ENCODE measurements at regions not wholly inside any gene's neighbourhood (a gene's known extent, or its start where the extent isn't known, plus 50 kb on each side); places are given as distances from the start of the nearest gene placed in this dataset.
"Not testable (repeated sequence)": the region's sequence is repeated elsewhere in the genome, so short reads cannot be mapped to it uniquely, and the experiment has no call there.

DNA sequence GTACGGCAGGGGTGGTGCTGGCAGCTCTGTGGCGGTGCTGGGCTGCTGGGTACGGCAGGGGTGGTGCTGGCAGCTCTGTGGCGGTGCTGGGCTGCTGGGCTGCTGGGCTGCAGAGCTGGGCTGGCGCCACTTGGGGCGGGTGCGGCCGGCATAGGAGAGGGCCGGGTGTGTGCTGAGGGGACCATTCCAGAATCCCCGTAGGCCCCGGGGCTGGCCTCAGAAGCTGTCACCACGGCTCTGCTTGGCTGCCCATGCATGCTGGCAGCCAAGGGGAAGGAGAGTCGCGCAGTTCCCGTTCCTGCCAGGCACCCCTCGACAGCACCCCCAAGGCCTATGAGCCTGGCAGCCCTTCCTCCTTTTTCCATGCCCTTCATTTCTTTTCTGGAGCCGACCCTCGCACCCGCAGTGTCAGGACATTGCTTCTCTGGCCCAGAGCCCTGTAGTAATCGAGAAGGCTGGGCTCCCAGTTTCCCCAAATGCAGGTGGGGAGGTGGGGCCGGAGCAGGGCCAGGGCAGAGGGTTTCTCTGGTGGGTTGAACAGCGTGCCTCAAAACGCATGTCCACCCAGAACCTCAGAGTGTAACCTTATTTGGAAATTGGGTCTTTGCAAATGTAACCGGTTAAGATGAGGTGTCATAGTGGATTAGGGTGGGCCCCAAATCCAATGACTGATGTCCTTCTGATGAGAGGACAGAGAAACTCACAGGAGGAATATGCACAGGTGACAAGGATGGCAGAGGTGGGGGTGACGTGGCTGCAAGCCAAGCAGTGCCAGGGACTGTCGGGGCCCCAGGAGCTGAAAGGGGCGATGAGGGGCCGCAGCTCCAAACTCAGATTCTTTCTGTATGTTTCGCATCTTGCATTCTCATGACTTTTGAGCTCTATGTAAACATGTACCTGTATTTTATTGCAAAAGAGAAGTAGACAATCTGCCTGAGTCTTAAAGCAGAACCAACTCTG is 71.0 kb upstream of the ACTRT2 start:
- no peak for DNase-seq (ENCODE audit: low read depth in 3 of 3)

DNA sequence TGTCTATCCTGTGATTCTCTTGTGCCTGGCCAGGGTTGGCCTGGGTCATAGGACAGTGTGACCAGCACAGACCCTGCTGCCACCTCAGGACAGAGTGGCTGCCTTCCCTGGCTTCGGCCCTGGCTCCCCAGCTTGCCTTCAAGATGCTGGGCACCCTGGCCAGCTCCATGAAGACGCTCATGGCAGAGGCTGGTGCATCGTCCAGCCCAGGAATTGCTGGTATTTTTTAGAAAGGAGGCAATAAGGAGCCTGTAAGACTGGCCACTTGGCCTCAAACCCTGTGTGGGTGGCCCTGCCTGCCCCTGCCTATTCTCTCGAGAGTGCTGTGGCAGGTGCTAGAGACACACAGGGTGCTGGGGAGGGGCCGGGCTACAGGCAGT is 70.4 kb upstream of the ACTRT2 start:
- DNase-seq (ENCODE audit: low read depth in 3 of 3): no peak

DNA sequence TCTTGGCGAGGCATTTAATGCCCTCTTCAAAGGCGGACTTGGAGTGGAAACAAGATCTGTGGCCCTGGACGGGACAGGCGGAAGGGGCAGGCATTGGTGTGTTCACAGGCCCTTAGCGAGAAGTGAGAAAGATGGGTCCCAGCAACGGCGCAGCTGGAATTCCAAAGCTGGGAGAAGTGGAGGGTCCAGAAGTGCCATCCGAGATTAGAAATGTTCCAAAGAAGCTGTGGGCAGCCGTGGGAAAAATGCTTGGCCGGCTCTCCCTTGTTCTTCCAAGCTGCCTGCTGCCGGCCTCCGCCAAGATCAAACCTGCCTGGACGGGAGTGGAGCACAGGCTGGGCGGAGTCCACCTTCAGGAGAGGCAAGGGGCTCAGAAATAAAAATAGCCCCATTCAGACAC is 69.4 kb upstream of the ACTRT2 start:
- DNase-seq (ENCODE audit: low read depth in 3 of 3): no peak

DNA sequence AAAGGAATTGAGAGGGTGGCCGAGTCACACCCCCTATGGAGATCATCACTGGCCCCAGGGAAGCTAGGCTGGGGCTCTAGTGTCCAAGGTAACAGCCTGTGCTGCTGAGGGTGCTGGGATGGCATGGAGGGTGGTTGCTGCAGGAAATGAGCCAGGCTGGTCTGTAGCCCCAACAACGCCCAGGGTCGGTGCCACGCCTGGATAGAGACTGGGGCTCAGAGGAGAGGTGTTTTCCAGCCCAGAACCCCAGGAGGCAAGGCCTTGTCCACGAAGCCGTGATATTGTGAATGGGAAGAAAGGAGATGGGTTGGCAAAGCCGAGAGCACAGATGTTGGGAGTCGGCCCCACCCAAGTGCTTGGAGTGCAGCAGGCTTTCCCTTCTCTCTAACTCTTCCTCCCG is 68.9 kb upstream of the ACTRT2 start:
- no peak for DNase-seq (ENCODE audit: low read depth in 3 of 3)

GRCh38 chr1:2952992-2953391 is 68.3 kb upstream of the ACTRT2 start:
- DNase-seq (ENCODE audit: low read depth in 3 of 3): no peak

- no peak for DNase-seq (ENCODE audit: low read depth in 3 of 3)
These were observed 67.5 kb upstream of the ACTRT2 start for GRCh38 chr1:2953688-2954285.

- no peak for DNase-seq (ENCODE audit: low read depth in 3 of 3)
These were observed 65.6 kb upstream of the ACTRT2 start for GRCh38 chr1:2955652-2956051.

- DNase-seq (ENCODE audit: low read depth in 3 of 3): no peak
These were observed 64.7 kb upstream of the ACTRT2 start for GRCh38 chr1:2956576-2956975.

DNA sequence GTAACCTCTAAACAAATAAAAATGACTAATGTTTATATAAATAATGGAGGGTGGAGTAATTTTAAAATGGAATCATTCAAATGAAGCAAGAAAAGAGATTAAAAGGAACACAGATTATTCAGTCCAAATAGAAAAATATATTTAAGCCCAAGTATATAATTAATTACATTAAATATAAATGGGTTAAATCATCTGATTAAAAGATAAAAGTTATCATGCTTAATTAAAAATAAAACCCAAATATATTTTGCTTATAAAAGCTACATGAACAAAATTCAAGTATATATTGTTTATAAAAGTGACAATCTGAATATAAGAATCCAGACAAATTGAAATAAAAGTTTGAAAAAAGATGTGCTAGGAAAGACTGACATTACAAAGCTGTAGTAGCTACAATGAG is 63.9 kb upstream of the ACTRT2 start:
- DNase-seq (ENCODE audit: low read depth in 3 of 3): no peak

DNA sequence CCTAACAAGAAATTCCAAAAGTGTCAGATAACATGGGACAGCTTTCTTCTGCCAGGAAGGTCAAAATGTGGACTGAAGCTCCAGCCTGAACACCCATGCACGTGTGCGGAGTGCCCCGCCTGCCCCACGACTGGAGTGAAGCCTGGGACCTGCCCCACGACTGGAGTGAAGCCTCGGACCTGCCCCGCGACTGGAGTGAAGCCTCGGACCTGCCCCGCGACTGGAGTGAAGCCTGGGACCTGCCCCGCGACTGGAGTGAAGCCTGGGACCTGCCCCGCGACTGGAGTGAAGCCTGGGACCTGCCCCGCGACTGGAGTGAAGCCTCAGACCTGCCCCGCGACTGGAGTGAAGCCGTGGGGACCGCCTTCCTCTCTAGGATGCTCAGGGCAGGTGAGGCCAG is 61.4 kb upstream of the ACTRT2 start:
- not testable (repeated sequence) for DNase-seq (ENCODE audit: low read depth in 3 of 3)

GRCh38 chr1:2961081-2961480 is 60.2 kb upstream of the ACTRT2 start:
- DNase-seq (ENCODE audit: low read depth in 3 of 3): no peak

- no peak for DNase-seq (ENCODE audit: low read depth in 3 of 3)
These were observed 59.6 kb upstream of the ACTRT2 start for GRCh38 chr1:2961661-2962060.

DNA sequence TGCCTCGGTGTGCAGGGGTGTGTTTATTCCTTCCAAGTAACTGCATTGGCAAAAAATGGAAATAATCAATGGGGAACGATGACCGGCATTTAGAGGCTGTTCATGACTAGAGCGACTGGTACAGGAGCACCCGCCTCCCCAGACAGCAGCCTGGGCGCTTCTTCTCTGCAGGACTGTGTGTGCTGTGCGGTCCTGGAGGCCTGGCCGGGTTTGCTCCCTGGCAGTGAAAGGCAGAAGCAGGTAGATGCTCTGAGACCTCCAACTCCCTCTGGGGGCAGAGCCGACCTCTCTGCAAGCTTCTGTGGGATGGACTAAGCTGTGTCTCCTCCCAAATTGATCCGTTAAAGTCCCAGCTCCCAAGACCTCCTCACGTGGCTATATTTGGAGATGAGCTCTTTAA is 59.2 kb upstream of the ACTRT2 start:
- no peak for DNase-seq (ENCODE audit: low read depth in 3 of 3)

GRCh38 chr1:2962541-2962940 is 58.7 kb upstream of the ACTRT2 start:
- no peak for DNase-seq (ENCODE audit: low read depth in 3 of 3)

DNA sequence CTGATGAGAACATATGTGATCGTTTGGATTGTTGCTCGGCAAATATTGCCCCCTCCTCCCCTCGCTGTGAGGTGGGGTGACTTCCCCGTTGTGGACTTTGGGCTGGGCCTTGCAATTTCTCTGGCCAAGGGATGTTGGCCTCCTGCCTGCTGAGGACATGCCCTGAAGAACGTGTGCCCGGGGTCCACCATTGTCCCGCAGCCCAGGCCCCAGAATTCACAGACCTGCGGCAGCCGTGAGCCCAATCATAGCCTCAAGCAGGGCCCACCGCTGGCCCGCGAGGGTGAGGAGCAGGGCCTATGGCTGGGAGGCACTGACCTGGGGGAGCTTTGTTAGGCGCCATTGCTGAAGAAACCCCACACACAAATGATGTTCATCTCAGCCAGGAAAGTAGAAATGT is 58.3 kb upstream of the ACTRT2 start:
- no peak for DNase-seq (ENCODE audit: low read depth in 3 of 3)

GRCh38 chr1:2965676-2966075 is 55.6 kb upstream of the ACTRT2 start:
- DNase-seq (ENCODE audit: low read depth in 3 of 3): no peak

GRCh38 chr1:2966449-2967328 is 54.6 kb upstream of the ACTRT2 start:
- no peak for DNase-seq (ENCODE audit: low read depth in 3 of 3)

GRCh38 chr1:2967329-2967725 is 53.9 kb upstream of the ACTRT2 start:
- DNase-seq (ENCODE audit: low read depth in 3 of 3): no peak

- no peak for DNase-seq (ENCODE audit: low read depth in 3 of 3)
These were observed 53.4 kb upstream of the ACTRT2 start for GRCh38 chr1:2967881-2968280.

DNA sequence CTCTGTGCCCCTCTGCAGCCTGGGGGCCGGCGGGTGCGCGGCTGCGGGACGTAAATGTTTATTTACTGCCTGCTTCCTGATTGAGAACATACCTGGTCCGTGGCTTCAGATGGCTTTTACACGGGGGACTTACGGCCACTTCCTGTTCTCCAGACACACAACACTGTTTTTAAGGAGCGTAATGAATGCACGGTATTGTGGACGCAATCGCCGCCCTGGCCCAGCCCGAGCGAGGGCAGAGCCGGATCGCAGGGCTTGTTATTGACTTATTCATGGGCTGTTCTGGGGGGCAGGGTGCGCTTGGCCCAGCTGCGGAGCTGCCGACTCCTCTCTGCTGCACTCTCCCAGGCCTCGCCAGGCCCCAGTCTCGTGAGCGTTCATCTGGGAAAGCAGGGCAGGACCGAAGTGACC is 52.8 kb upstream of the ACTRT2 start:
- no peak for DNase-seq (ENCODE audit: low read depth in 3 of 3)

DNA sequence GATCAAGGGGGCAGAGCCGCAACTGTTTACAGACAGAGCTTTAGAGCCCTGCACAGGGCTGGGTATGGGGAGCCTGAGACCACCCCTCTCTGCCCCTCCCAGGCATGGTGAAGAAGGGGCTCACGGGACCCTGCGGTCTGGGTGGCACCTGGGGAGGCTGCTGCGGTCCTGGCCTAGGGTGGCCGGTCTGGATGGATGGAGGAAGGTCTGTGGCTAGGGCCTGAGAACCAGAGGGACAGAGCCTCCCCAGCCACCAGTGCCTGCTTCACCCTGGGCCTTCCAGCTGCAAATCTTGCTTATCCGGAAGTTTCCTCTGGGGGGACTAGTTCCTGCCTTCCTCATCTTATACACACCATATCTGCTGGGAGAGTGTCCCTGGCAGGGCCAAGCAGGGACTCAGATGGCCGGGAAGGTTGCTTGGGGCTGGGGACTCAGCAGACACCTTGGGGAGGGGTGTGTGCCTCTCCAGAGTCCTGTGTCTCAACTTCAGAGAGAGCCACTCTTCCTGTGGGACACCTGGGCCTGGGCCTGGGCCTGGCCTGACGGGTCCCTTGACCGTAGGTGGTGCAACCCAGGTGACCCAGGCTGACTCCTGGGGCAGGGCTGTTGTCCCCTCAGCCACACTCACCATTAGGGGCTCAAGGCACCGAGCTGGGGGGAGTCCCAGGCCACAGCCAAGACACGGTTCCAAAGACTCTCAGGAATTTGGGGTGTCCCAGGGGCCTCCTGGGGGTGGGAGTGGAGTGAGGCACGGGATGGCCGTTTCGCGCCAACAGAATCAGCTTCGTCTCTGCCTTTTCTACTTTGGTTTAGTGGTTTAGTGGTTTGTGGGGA is 52.0 kb upstream of the ACTRT2 start:
- no peak for DNase-seq (ENCODE audit: low read depth in 3 of 3)
